ENCODE measurements at regions not wholly inside any gene's neighbourhood (a gene's known extent, or its start where the extent isn't known, plus 50 kb on each side); places are given as distances from the start of the nearest gene placed in this dataset.

DNA sequence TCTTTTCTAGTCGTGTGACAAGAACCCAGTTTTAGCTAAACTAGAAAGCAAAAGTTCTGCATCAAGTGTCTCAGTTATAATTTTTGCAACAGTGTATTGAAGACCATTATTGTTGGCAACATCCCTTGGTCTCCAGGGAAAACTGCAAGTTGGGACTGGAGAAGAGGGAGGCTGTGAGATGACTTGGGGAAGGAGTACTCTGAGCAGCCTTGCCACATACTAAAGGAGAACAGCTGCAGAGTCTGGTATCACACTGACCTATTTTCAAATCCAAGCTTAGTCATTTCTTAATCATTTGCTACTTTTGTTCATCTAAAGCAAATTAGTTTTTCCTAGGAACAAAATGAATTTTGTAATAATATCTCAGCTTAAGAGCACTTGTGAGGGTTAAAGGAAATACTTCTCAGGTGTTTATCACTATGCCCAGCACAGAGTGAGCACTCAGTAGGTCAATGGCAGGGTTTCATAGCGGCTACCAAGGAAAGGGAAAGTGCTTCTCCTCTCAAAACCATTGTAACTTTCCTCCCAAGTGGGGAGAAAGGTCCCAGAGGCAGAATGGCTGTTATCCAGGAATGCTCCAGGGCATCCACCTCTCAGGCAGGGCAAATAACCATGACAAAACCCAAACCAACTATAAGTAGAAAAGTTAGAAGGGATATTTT is 247.1 kb downstream of the C11orf87 start:
- TF ChIP-seq, protein P1, sequence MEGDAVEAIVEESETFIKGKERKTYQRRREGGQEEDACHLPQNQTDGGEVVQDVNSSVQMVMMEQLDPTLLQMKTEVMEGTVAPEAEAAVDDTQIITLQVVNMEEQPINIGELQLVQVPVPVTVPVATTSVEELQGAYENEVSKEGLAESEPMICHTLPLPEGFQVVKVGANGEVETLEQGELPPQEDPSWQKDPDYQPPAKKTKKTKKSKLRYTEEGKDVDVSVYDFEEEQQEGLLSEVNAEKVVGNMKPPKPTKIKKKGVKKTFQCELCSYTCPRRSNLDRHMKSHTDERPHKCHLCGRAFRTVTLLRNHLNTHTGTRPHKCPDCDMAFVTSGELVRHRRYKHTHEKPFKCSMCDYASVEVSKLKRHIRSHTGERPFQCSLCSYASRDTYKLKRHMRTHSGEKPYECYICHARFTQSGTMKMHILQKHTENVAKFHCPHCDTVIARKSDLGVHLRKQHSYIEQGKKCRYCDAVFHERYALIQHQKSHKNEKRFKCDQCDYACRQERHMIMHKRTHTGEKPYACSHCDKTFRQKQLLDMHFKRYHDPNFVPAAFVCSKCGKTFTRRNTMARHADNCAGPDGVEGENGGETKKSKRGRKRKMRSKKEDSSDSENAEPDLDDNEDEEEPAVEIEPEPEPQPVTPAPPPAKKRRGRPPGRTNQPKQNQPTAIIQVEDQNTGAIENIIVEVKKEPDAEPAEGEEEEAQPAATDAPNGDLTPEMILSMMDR (conservative IDR thresholded peaks at IDR 0.05 in 1 of 2, IDR thresholded peaks at IDR 0.05 in 1 of 2; ENCODE audit: extremely low read depth in 1 of 2, insufficient read depth in 1 of 2, low read depth in 1 of 2, low read length in 2 of 2) = no peak
- no peak for TF ChIP-seq EZH2 (IDR thresholded peaks at IDR 0.05; ENCODE audit: borderline replicate concordance, low read length)
